HG02884 (cell line): ENCODE measurements at regions not wholly inside any gene's neighbourhood (a gene's known extent, or its start where the extent isn't known, plus 50 kb on each side); places are given as distances from the start of the nearest gene placed in this dataset.

ENCODE experiments used
- ATAC-seq: cut with Tn5 transposase; IDR thresholded peaks from one replicate; pipeline ENCODE4 v1.9.1; 2021; ENCODE audit warnings: mild to moderate bottlenecking, moderate library complexity; ENCODE audit not compliant: unreplicated experiment

DNA sequence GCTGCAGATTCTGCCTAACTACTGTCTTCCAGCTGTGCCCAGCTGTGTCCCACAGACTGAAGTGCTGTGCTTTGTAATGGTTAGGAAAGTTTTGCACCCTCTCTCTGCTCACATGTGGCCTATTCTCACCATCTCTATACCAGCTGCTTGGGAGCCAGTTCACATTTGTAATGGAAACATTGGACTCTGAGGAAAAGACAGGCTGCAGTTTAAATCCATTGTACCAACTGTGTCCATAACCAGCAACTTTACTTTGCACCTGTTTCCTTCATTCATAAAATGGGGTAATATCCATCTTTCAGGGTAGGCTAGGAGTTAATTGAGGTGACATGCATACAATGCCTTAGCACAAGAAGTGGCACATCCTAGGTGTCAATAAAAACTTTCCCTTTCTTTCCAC is 344.0 kb downstream of the TNS1 start:
- no peak for ATAC-seq

DNA sequence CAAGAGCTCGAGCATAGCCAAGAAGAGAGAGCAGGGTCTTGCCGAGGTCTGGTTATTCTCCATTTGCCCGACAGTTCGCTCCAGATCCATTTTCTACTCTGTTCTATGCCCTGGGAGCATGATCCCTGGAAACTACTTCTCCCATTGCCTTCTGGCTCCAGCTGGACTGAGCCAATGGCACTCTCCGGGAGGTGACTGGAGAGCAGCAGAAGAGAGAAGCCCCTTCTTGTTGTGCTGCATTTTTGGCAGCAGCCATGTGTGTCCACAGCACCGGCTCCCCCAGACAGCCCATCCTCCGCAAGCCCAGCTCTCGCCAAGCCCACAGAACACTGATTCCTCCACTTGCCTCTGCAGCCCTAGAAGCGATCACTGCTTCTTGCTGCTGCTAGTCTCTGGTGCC is 345.5 kb downstream of the TNS1 start:
- no peak for ATAC-seq

DNA sequence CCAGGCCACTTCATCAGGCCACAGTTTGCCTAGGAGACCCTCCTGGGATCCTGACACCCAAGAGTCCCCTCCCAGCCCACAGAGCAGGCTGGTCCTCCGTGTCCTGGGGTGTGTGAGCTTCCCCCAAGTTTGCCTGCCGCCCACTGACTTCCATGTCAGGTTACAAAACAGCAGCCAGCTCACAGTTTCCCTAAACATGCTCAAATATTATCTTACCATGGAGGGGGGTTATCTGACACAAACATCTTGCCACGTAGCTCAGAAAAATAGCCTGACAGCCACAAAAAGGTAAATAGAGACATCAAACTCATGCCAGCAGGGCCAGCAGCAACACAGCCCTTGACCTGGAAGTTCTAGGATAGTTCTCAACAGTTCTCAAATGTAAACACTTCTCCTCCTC is 346.5 kb downstream of the TNS1 start:
- ATAC-seq = no peak

DNA sequence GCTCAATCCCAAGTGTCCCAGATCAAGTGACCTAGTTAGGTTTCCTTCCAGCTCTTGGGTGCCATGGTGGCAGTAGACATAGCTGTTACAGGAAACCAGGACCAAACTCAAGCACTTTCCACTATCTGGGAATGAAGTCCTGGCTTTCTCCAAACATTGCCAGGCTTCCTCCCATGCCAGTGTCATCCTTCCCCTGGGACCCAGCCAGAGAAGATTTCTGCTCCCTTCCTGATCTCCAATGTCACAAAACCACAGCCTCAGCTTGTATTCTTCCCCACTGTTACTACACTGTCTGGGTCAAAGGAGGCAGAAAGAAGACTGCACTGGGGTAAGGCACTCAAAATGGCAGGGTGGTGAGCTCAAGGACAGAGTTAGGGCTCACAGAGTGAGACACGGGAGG is 347.1 kb downstream of the TNS1 start:
- no peak for ATAC-seq

DNA sequence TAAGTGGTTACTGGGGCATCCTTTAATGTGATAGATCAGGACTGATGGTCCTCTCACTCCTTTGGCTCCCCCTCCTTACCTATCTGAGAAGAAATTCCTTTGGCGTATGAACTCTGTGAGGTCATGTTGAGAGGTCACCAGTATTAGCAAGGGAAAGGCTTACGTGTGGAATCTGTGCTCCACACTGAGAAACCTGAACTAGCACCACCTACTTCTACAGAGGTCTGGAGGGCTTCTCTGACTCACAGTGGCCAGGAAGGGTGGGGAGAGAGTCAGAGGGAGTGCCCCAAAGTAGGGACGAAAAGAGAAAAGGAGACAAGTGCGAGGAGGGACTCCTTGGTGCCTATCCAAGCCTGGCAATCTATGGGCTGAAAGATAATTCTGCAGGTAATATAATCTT is 348.6 kb downstream of the TNS1 start:
- ATAC-seq = no peak

DNA sequence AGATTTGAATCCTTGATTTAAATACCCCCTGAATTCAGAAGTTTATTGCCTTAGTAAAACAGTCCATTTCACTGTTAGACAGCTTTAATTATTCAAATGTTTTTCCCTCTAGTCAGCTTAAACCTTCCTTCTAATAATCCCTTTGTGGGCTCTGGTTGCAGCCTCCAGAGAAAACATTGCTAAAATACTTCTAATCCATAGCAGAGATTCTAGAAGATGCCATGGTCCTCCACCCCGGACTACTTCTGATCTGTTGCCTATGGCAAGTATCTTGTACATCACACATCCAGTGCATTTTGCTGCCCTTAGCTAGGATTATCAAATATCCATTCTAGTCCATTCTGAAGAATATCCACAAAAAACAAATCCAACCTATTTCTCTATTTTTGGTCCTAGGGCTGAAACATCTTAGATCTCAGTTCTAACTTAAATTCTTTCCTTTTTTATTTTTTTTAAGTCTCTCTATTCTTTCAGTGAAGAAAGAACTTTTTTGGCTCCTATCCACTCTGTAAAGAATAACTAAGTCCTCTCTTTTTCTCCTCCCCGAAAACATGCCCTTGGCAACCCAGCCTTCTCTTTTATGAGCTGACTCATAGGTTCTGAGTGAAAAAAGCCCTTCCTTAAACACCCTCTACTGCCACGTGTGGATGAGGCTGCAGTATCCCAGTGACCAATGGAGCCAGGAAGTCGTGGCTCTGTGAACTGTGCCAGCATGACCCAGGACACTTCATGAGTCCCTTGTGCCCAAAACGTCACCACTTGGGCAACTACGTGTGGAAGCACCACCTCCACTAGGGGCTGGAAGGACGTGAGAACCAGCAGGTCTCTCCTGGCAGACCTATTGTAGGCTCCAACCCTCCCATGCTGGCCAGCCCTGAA is 349.8 kb downstream of the TNS1 start:
- ATAC-seq = no peak

DNA sequence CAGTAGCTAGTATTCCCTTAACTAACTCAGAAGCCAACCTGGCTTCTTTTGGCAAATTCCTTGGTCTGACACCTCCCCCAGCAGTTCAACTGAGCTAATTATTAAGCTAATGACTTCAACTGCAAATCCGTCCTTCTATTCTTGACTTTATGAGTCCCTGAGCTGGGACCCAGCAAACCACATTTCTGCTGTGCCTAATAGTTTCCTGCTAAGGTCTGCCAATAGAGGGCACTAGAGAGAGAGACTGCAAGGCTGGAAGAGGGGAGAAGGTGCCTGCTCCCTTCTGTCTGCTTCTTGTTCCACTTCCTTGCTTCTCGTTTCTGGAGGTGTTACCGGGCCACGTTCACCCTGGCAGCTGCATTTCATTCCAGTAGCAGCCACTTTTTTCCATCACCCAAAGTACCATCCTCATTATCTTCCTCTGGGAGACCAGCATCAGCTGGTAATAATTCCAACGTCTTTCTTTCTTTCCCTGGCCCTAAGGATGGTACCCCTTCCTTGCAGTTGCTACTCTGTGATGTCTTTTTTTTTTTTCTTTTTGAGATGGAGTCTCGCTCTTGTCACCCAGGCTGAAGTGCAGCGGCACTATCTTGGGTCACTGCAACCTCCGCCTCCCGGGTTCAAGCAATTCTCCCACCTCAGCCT is 352.0 kb downstream of the TNS1 start:
- no peak for ATAC-seq

DNA sequence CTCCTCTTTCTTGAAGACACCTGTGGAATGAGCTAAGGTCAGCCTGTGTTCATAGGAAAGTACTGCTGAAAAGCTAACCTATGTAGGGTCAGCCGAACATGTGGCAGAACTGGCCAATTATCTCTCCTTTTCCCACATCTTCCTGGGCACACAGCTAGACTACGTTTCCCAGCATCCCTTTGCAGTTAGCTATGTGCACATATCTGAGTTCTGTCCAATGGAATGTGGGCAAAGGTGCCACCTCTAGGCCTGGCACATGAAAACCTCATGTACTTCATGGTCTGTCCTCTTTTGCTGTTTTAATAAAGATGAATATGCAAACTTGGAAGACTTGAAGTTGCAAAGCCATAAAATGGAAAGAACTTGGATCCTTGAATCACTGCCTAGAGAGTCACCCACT is 352.6 kb downstream of the TNS1 start:
- ATAC-seq = no peak

DNA sequence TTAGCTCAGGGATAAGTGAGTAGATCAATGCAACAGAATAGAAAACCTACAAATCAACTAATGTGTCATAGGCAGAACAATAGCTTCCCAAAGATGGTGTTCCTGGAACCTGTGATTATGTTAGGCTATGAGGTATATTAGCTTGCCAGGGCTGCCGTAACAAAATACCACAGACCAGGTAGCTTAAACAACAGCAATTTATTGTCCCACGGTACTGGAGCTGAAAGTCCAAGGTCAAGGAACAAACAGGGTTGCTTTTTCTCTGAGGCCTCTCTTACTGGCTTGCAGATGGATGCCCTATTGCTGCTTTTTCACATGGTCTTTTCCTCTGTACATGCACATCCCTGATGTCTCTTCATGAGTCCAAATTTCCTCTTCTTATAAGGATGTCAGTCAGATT is 354.9 kb downstream of the TNS1 start:
- ATAC-seq = no peak

DNA sequence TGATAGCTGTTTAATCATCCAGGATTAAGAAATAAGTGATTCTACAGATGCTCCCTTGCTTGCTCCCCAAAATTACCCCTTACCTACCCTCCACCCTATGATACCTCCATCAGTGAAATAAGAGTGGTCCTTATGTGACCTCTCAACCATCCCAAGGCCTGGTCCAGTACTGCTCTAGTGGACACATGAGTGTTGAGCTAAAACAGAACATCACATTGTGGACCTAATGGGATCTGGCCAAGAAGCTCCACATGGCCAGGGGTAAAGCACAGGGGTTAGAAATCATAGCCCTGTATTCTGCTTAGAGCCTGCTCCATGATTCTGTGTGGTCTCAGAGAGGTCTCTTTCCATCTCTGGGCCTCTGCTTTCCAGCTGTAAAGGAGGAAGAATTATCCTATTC is 355.6 kb downstream of the TNS1 start:
- no peak for ATAC-seq

DNA sequence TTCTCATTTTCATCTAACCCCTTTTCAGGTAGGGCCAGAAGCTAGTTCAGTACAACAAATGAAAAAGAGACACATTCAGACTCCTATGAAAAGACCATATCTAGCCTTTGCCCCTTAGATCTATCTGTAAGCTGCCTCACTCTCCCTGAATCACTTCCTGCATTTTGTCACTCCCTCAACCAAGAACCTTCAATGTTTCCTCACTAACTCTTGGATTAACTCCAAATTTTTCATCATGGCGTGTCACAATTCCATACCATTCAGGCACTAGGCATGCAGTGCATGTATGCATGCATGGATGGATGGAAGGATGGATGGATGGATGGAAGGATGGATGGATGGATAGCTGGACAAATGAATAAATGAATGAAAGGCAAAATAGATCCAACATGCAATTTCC is 356.9 kb downstream of the TNS1 start:
- ATAC-seq = no peak

DNA sequence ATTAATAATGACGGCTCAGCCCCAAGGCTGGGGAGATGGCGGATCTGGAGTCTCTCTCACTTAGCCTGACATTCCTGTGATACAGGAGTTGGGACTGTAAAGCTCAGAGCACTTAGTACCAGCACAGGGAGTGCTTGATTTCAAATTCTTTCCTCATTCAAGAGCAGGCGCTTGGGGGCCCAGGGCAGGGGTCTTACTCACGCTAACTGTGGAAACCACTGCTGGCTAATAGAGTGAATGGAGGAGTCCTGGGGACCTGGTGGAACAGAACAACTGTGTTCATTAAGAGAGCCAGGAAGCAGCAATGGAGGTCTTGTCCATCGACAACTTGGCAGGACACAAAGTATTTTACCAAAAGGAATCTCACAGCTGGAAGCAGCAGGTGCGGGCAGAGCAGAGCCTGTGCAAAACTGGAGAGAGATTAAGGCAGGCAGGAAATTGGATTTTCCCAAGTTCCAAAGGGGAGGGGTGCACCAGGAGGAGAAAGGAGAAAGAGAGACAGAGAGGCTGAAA is 358.9 kb downstream of the TNS1 start:
- no peak for ATAC-seq

DNA sequence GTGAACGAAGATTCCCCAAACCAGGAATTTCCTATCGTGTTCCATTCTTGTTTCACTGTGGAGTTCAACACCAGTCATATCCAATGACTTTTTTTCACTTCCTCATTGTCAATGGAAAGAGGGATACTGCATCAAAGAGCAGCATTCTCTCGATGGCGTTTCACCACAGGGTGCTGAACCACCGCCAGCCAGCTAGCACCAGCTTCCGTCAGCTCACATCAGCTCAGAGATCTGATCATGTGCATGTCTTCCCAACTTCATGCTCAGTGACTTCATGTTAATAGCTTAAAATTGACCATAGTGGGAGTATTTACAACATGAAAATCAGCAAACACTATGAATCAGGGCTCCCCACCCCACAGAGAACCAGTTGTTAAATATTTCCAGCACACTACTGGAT is 359.9 kb downstream of the TNS1 start:
- ATAC-seq = no peak

DNA sequence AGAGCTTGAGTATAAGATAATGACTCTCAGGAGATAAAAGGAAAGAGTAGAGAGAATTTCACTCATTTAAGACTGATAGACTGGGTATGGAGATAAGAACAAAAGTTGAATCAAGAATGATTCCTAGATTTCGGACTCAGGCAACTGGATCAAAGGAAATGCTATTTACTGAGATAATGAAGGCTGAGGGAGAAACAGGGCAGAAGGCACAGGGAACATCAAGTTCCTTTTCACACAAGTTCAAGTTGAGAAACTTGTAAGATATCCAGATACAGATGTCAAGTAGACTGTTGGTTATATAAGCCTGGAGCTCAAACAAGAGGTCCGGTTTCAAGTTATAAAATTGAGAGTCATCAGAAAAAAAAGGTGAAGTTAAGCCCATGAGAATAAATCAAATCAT is 360.8 kb downstream of the TNS1 start:
- no peak for ATAC-seq

DNA sequence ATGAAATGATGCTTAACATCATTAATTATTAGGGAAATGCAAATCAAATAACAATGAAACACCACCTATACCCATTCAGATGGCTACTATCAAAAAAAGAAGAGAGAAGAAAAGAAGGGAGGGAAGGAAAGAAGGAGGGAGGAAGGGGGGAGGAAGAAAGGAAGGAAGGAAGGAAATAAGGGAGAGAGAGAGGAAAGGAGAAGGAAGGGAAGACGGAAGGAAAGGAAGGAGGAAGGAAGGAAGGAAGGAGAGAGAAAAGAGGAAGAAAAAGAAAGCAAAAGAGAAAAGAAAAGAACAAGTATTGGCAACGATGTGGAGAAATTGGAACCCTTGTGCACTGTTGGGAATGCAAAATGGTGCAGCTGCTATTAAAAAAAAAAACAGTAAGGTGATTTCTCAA is 363.3 kb downstream of the TNS1 start:
- no peak for ATAC-seq

DNA sequence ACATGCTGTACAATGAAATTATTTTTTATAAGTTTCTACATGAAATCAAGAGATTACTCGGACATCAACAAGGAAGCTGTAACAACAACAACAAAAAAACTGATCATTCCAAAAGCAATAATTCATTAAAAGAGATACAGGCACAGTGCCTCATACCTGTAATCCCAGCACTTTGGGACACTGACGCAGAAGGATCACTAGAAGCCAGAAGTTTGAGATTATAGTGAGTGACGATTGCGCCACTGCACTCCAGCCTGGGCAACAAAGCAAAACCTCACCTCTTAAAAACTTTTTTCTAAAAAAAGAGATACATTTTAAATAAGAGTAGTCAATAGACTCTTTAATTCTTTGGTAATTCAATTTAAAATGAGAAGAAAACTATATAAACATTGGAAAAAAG is 364.3 kb downstream of the TNS1 start:
- no peak for ATAC-seq

DNA sequence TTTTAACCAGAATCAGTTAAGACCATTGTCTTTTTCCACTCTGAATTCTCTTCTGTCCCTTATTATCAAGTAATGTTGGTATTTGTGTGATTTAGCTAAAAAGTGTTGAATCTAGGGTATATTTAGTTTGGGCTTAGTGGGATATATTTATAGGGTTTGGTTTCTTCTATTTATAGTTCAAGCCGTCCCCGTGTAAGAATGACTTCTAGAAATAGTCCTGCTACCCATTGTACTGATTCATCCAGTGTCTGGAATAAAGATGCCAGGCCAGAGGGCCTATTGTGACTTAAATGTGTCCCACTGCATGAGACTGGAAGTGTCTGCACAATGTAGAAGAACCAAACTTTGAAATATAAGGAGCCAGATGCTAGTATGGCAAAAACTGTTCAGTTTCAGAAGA is 364.8 kb downstream of the TNS1 start:
- no peak for ATAC-seq

DNA sequence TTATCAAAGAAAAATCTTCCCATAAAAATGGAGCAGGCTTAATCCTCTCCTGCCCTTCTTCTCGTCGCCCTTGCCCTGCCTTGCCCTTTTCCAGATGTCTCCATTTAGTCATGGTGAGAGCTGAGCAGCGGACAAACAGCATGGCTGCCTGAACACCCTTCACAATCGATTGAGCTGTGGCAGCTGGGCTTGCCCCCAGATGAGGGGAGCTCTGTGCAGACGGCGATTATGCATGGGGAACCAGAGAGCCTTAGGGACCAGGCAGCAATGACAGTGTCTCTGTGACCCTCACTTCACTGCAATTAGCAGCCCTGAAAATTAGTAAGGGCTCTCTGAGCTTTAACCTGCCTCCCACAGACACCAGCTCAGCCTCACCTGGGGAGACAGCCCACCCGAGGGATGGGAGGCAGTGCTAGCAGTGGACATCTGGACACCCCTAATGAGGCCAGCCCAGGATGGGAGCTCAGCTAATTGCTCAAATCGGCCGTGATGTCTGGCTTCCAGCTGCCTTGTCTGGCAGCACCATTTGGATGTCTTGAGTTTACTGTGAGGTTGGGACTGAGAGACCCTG is 365.7 kb downstream of the TNS1 start:
- ATAC-seq = no peak

DNA sequence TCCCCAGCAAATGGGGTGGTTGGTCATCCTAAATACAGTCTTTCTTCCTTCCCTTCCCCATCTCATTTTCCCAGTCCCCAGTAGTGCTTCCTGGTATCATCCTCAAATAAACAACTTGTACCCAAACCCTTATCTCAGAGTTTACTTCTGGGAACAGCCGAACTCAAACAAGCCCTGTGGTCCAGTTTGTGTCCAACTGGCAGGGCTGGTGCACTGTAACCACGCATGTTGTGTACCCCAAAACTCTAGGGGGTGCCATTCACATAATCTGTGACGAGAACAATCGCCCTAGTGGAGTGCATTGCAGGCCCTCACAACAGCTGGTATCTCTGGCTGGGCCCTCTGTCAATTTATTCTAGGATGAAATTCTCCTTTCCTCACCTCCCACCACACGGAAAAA is 366.2 kb downstream of the TNS1 start:
- ATAC-seq = no peak

DNA sequence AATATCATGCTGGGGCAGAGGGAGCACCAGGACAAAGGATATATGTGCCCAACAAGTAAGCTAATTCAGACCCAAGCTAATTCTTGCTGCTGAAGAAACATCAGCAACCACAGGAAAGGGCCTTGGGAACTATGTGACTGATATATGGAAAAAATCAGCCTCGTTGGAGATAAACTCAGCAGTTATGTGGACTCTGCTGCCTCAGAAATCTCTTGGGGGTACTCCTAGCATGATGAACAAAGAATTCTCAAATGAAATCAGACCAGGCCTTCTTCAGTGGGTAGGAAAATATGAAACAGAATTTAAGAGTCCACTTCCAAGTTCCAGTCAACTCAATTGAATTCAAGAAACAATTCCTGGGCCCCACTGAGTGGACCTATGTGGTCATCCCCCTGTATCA is 367.9 kb downstream of the TNS1 start:
- no peak for ATAC-seq

DNA sequence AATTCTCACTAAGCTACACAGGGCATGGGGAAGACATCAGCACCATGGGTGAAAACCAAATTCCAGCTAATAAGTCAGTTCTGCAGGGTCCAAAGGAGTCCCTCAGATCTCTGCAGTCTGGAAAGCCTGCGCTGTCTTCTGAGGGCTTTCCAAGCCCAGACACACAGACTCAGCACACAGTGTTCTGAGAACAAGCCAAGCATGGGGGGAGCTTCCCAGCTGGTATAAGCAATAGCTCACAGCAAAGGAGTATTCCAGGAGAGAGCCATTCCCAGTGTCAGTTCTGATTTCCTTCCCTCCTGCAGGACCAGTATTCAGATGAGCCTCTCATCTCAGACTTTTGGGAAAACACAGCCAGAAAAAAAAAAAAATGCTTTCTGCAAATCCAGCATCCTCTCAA is 370.8 kb downstream of the TNS1 start:
- ATAC-seq = no peak

DNA sequence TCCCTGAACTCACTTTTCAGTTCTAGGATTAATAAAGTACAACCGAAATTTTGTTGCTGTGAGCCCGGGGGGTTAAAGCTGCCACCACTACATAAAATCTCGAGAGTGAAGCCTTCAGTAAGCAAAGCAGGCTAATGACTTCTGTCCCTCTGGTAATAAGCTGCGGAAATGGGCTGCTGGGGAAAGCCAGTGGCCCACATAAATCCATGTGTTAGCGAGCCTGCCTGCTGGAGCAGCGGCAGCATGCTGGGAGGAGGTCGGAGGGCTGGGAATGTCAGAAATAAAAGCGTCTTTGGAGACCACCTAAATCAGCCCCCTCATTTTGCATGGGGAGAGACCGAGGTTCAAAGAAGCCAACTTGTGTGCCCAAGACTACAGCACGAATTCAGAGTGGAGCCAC is 371.7 kb downstream of the TNS1 start:
- no peak for ATAC-seq
